ENCODE measurements at regions not wholly inside any gene's neighbourhood (a gene's known extent, or its start where the extent isn't known, plus 50 kb on each side); places are given as distances from the start of the nearest gene placed in this dataset.

GRCh38 chr14:75333606-75334548, 55.2 kb downstream of the FOS start:
- intact Hi-C loops (cut with DNase I): no loop called here
- DNase-seq (ENCODE audit: missing footprints) (peak; percentile 84), ATAC-seq (peak; percentile 78)

- ATAC-seq (peak; percentile 26), DNase-seq (ENCODE audit: missing footprints) (no peak)
- intact Hi-C loops (cut with DNase I): no loop called here
Measured at GRCh38 chr14:75334549-75335051, 56.0 kb downstream of the FOS start.

DNA sequence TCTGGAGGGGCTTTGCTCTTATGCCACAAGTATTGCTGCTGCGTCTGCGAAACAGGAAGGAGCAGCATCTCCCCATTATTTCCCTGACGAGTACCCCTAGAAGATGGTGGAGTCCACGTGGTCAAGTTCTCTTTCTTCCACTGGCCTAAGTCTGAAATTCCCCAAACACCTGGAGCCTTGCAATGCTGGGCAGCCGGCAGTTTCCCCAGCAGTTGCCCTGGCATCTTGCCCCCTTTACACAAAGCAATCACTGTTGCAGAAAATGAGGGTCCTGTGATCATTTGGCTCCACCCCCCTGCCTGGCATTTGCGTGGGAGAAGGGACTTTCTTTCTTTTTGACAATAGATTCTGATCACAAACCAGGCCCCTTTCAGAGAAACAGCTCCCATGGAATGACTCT, 56.9 kb downstream of the FOS start:
- ATAC-seq: no peak
- DNase-seq (ENCODE audit: missing footprints): no peak
- intact Hi-C loops (cut with DNase I): no loop called here

DNA sequence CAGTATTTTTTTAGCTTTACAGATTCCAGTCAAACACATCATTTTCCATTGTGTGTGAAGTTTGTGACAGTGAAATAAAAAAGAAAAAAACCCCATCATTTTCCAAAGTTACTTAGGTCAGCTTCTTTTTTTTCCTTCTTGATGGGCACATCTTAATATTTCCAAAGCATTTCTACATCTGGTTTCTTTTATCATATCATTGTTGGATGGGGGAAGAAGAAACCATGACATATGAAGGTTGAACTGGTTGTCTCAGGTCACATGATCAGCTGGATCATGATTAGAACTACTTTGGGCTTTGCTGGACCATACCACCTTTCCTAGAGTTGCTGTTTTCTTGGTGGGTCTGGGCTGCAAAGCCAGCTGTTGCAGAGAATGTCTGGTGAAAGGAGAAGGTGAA, 59.8 kb downstream of the FOS start:
- ATAC-seq (no peak), DNase-seq (ENCODE audit: missing footprints) (no peak)
- intact Hi-C loops (cut with DNase I): no loop called here

- DNase-seq (ENCODE audit: missing footprints) (no peak), ATAC-seq (no peak)
- intact Hi-C loops (cut with DNase I): no loop called here
Measured at GRCh38 chr14:75339059-75339458, 60.4 kb downstream of the FOS start.

GRCh38 chr14:75340921-75341320, 62.3 kb downstream of the FOS start:
- ATAC-seq: peak; percentile 93
- intact Hi-C loops (cut with DNase I): loop anchor here (1.0 to 2.0 kb wide), 4 partner anchors 26 to 86 kb away; no protein-coding TSS in a partner anchor

DNA sequence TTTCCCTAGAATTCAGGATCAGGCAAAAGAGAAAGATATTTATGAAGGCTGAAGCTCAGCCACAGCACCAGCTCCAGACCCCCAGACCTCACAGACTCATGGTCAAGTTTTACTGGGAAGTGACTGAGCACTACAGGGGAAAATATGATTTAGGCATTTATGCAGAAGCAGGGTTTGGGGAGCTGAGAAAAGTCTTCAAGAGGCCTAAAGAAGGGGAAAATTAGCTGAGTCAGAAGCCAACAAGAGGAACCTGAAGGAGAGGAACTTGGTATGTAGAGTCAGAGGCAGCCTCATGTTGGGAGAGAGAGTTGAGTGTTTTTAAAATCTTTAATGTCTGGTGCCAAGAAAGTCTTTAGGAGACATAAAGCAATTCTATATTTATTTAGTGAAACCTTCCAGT, 63.0 kb downstream of the FOS start:
- ATAC-seq (peak; percentile 17), DNase-seq (ENCODE audit: missing footprints) (no peak)
- intact Hi-C loops (cut with DNase I): loop anchor here (1.0 to 2.0 kb wide), 4 partner anchors 26 to 85 kb away; no protein-coding TSS in a partner anchor

More at GRCh38 chr14:75340921-75341320, 62.3 kb downstream of the FOS start:
- DNase-seq (ENCODE audit: missing footprints): peak; percentile 90

DNA sequence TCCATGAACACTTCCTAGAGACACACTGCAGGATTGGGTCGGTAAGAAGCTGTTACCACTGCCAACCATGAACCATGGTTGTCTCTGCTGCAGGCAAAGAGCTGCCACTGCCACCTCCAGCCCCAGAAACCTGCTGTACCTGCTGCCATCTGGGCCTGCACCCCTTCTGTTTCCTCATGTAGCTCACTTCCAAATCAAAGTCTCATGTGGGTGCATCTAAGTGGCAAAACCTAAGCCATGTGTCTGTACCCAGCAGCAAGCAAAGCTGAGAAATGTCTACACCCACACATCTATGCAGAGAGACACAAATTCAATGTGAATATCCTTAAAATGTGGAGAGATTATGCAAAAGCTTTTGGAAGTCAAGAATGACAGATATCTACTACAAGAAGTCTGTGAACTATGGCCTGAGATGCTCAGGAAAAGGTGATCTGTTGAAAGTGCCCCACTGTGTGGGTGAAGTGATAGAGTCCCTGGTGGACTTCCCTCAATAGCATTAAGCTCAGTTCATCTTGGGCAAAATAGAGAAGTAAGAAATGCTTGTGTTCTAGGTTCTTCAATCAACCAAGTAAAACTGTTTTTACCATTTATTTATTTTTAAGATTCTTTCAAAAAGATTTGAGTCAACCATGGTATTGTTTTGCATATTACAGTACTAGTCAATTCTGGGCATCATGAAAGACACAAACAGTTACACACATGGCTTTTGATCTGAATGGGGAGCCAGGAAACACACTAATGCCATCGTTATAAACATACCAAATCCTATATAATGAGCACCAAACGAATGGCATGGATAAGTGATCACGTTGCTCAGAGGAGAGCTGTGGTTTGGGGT, 64.4 kb downstream of the FOS start:
- intact Hi-C loops (cut with DNase I): no loop called here
- DNase-seq (ENCODE audit: missing footprints) (no peak), ATAC-seq (no peak)

DNA sequence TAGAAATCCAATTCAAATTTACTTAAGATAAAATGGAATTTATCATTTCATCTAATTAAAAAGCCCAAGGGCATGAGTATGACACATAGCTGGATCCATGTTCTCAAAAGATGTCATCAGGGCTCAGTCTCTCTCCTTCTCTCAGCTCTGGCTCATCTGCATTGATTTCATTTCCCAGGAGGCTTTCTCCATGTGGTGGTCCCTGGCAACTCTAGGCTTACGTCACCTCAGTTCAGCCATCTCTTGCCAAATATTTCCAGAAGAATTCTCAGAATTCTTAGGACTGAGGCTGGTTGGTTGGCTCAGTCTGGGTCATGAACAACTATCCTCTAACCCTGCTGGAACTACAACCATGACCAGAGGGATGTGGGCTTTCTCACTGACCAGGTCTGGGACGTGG, 65.3 kb downstream of the FOS start:
- no peak for DNase-seq (ENCODE audit: missing footprints)
- no peak for ATAC-seq
- intact Hi-C loops (cut with DNase I): no loop called here

- no peak for ATAC-seq
- intact Hi-C loops (cut with DNase I): no loop called here
- DNase-seq (ENCODE audit: missing footprints): no peak
Measured at GRCh38 chr14:75344411-75344810, 65.8 kb downstream of the FOS start.

- no peak for DNase-seq (ENCODE audit: missing footprints)
- no peak for ATAC-seq
- intact Hi-C loops (cut with DNase I): no loop called here
Measured at GRCh38 chr14:75350505-75351060, 72.0 kb downstream of the FOS start.

- ATAC-seq: no peak
- no peak for DNase-seq (ENCODE audit: missing footprints)
- intact Hi-C loops (cut with DNase I): no loop called here
Measured at GRCh38 chr14:75359098-75359497, 68.7 kb upstream of the JDP2 start.

GRCh38 chr14:75361041-75361440, 66.8 kb upstream of the JDP2 start:
- ATAC-seq (no peak), DNase-seq (ENCODE audit: missing footprints) (no peak)
- intact Hi-C loops (cut with DNase I): no loop called here

- intact Hi-C loops (cut with DNase I): no loop called here
- ATAC-seq (peak; percentile 27), DNase-seq (ENCODE audit: missing footprints) (peak; percentile 74)
Measured at GRCh38 chr14:75361751-75362433, 65.9 kb upstream of the JDP2 start.

- intact Hi-C loops (cut with DNase I): no loop called here
- ATAC-seq (no peak), DNase-seq (ENCODE audit: missing footprints) (no peak)
Measured at GRCh38 chr14:75363130-75363529, 64.7 kb upstream of the JDP2 start.

DNA sequence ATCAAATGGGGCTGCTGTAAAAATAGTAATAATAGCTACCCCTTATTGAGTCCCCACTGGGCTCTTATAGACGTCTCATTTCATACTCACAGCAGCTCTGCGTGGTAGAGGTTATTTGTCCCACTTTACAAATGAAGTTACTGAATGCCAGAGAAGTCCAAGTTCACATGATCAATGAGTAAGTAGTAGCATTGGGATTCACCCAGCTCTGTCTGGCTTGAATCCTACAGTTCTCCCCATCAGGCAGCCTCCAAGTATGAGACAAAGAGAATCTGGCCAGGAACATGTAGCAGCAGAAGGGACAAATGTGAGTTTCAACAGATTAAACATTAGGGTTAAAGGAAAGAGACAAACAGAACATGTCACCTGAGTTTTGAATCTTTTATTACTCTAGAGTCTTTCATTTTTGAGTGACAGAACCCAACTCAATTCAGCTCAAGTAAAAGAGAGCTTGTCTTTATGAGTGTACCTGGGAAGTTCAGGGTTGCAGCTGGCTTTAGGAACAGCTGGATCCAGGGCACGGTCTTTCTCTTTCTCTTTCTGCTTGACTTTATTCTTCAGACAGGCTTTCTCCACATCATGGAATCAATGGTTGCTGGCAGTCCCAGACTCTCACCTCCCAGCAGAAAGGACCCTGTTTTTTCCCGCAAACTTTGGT, 64.1 kb upstream of the JDP2 start:
- intact Hi-C loops (cut with DNase I): no loop called here
- ATAC-seq: no peak
- no peak for DNase-seq (ENCODE audit: missing footprints)

DNA sequence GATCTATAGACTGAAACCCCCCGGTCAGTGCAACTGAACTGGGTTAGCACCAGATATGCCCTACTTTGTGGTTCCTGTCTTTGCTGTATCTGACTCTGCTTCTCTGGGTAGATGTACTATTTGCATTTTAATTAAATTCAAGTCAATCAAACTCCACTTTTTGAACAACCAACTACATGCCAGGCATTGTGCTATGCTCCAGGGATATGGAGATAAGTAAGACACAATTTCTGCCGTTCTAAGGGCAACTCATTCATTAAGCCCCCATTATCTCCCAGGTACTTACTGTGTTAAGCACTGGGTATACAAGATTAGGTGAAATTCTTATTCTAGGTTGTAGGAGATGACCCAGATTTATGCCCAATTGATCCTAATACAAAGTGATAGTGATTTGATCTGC, 62.7 kb upstream of the JDP2 start:
- DNase-seq (ENCODE audit: missing footprints): no peak
- intact Hi-C loops (cut with DNase I): no loop called here
- ATAC-seq: no peak

DNA sequence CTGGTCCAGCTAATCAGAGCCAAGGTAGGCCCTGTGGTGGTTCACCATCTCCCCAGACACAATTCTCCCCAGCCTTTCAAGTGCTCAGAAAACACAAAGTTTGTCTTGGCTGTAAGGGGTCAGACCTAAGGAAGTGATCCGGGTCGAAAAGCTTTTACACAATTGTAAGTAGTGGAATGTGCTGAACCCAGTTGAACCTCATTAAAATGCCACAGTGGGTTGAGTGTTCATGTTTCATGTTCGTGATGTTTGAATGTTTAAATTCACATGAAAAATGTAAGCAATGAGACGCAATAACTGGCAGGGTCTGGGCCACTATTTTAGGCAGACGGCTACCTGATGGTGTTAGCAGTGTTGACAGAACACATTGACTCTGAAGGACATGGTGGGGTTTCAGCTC, 60.9 kb upstream of the JDP2 start:
- DNase-seq (ENCODE audit: missing footprints) (no peak), ATAC-seq (no peak)
- intact Hi-C loops (cut with DNase I): no loop called here
